Panc1 (cell line): ENCODE measurements at regions not wholly inside any gene's neighbourhood (a gene's known extent, or its start where the extent isn't known, plus 50 kb on each side); places are given as distances from the start of the nearest gene placed in this dataset.
"Not testable (repeated sequence)": the region's sequence is repeated elsewhere in the genome, so short reads cannot be mapped to it uniquely, and the experiment has no call there.

Experiments
- CTCF ChIP-seq: fragments of 450-650 bp; IDR thresholded peaks from 2 replicates; pipeline ENCODE4 v1.5.1; 2017; ENCODE audit warnings: mild to moderate bottlenecking
- POLR2AphosphoS5 ChIP-seq: IDR thresholded peaks from 2 replicates; pipeline ENCODE4 v1.6.1; 2012; ENCODE audit warnings: mild to moderate bottlenecking, low read depth, low read length, moderate library complexity
- SIN3A ChIP-seq: IDR thresholded peaks from 2 replicates; pipeline ENCODE4 v1.6.1; 2012; ENCODE audit warnings: low read depth, mild to moderate bottlenecking, low read length, moderate library complexity, borderline replicate concordance; ENCODE audit not compliant: insufficient read depth

GRCh38 chr1:72428276-72428675, 145.9 kb upstream of the NEGR1 start:
- TF ChIP-seq CTCF, POLR2AphosphoS5, SIN3A: not testable (repeated sequence)
